Upper lobe of left lung (tissue), 4 donors: ENCODE measurements at regions not wholly inside any gene's neighbourhood (a gene's known extent, or its start where the extent isn't known, plus 50 kb on each side); places are given as distances from the start of the nearest gene placed in this dataset.

Experiments used
- POLR2A ChIP-seq, 4 donors: fragments of 450-650 bp; IDR thresholded peaks; one replicate each; pipeline ENCODE4 v1.5.1; 2016 to 2017; ENCODE audit warnings: antibody characterized with exemption in 4 of 4, mild to moderate bottlenecking in 2 of 4
- POLR2AphosphoS5 ChIP-seq, 2 donors: sonication (generic); formaldehyde crosslinking; IDR thresholded peaks; one replicate each; pipeline ENCODE4 v1.5.1; 2017; ENCODE audit warnings: antibody characterized with exemption in 2 of 2
- TF ChIP-seq, protein P1 (sequence below), 6 experiments: fragments of 450-650 bp in 4 of 6; fragments of 200-600 bp in 2 of 6; sonication (generic) in 2 of 6; IDR thresholded peaks; one replicate each; pipeline ENCODE4 v1.5.1; 2016 to 2019; ENCODE audit warnings: antibody characterized with exemption in 6 of 6

DNA sequence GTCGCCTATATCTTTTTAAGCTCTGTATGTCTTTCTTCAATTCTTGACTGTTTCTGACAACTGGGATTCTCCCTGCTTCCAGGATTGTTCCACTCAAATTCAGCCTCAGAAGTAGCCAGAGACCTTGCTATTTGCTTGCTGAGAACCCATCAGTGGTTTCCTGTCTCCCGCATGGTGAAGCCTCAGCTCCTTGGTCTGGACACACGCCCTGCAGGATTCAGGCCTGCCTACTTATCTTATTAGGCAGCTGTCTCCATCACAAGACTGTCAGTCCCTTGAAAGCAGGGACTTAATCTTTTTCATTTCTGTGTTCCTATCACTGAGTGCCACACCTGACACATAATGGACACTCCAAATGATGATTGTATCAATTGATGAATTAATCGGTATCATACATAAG is 175.3 kb downstream of the PLPP3 start:
- TF ChIP-seq, protein P1, sequence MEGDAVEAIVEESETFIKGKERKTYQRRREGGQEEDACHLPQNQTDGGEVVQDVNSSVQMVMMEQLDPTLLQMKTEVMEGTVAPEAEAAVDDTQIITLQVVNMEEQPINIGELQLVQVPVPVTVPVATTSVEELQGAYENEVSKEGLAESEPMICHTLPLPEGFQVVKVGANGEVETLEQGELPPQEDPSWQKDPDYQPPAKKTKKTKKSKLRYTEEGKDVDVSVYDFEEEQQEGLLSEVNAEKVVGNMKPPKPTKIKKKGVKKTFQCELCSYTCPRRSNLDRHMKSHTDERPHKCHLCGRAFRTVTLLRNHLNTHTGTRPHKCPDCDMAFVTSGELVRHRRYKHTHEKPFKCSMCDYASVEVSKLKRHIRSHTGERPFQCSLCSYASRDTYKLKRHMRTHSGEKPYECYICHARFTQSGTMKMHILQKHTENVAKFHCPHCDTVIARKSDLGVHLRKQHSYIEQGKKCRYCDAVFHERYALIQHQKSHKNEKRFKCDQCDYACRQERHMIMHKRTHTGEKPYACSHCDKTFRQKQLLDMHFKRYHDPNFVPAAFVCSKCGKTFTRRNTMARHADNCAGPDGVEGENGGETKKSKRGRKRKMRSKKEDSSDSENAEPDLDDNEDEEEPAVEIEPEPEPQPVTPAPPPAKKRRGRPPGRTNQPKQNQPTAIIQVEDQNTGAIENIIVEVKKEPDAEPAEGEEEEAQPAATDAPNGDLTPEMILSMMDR (IDR thresholded peaks at IDR 0.05), result no peak
- TF ChIP-seq POLR2A (IDR thresholded peaks at IDR 0.05) (no peak), POLR2AphosphoS5 (IDR thresholded peaks at IDR 0.05) (no peak)
